Neuron (in vitro differentiated cells): ENCODE measurements at regions not wholly inside any gene's neighbourhood (a gene's known extent, or its start where the extent isn't known, plus 50 kb on each side); places are given as distances from the start of the nearest gene placed in this dataset.

Experiments used
- H2AFZ ChIP-seq: one replicate; pipeline ENCODE4 v1.6.1; 2013; ENCODE audit warnings: low read depth, mild to moderate bottlenecking, inconsistent platforms, low read length, moderate library complexity
- H3K27me3 ChIP-seq: one replicate; pipeline ENCODE4 v1.6.1; 2013; ENCODE audit warnings: low read length; ENCODE audit not compliant: insufficient read depth
- H3K36me3 ChIP-seq: one replicate; pipeline ENCODE4 v1.6.1; 2013; ENCODE audit warnings: low read length; ENCODE audit not compliant: insufficient read depth
- H3K4me1 ChIP-seq: one replicate; pipeline ENCODE4 v1.6.1; 2013; ENCODE audit warnings: low read length; ENCODE audit not compliant: insufficient read depth
- H3K4me3 ChIP-seq: 2 replicates; pipeline ENCODE4 v1.5.1; 2013; ENCODE audit warnings: mild to moderate bottlenecking, low read length, moderate library complexity
- H3K9me3 ChIP-seq: one replicate; pipeline ENCODE4 v1.6.1; 2013; ENCODE audit warnings: low read length

GRCh38 chr5:90306613-90307012, 102.9 kb downstream of the CETN3 start:
- H3K4me1 ChIP-seq: peaks cover 10% of the 10 kb centered on the region
- no peaks in the 10 kb centered on the region for H3K9me3 ChIP-seq
- H2AFZ ChIP-seq: no peak overlapping the region
- H3K27me3 ChIP-seq: no peaks in the 10 kb centered on the region
- H3K4me3 ChIP-seq: no peak overlapping the region
- no peaks in the 10 kb centered on the region for H3K36me3 ChIP-seq

DNA sequence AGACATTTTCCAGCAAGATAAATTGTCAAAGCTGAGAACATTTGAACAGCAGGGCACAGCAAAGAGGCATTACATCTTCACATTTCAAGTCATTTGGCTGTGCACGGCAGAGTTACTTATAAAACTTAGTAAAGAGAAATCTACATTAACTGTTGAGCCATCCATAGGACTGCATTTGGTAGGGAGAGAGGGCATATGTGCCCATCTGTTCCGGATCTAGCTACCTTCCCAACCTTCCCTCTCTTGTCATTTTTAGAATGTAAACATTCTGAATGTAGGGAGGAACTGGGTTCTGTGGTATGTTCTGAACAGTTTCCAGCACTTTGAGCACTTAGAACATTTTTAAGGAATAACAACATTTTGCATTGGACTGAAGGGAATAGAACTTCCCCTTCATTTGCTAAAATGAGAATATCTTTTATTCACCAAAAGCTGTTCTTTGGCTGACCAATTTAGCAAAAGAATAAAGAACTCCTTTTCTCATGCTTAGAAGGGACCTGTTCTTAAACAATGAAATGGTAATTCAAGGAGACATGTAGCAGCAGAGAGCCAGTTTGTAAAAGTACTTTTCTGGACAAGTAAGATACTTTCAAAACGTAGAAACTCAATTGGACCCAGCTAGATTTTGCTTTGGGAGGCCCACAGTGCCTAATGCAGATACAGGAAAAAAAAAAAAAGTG, 104.4 kb downstream of the CETN3 start:
- peaks cover 10% of the 10 kb centered on the region for H3K4me1 ChIP-seq
- no peak overlapping the region for H3K4me3 ChIP-seq
- H3K27me3 ChIP-seq: no peaks in the 10 kb centered on the region
- no peaks in the 10 kb centered on the region for H3K36me3 ChIP-seq
- no peaks in the 10 kb centered on the region for H3K9me3 ChIP-seq
- H2AFZ ChIP-seq: no peak overlapping the region

DNA sequence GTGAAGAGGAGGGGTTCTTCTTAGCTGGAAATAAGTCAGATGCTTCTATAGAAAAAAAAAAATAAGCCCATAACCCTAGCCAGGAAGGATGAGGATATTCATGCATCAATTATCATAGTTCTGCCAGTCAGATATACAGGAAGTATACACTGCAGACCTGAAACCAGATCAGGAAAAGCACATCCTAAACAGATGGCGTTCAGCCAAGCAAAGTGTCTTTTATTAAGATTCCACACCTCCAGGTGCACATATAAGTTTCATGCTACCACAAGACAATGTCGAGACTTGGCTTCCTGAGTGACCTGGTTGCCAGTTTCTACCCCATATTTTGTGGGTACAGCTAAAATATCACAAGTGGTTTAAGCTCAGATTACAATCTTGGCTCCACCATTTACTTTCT, 108.3 kb downstream of the CETN3 start:
- H3K36me3 ChIP-seq: no peaks in the 10 kb centered on the region
- H3K27me3 ChIP-seq: no peaks in the 10 kb centered on the region
- H3K9me3 ChIP-seq: no peaks in the 10 kb centered on the region

GRCh38 chr5:90297045-90297764, 112.4 kb downstream of the CETN3 start:
- Histone ChIP-seq H3K9me3 (peaks cover 2% of the 10 kb centered on the region), H2AFZ (no peak overlapping the region), H3K4me1 (peaks cover 3% of the 10 kb centered on the region), H3K4me3 (no peak overlapping the region), H3K27me3 (no peaks in the 10 kb centered on the region), H3K36me3 (no peaks in the 10 kb centered on the region)

More for the DNA sequence above, 108.3 kb downstream of the CETN3 start:
- peaks cover 10% of the 10 kb centered on the region for H3K4me1 ChIP-seq
- H2AFZ ChIP-seq: no peak overlapping the region
- no peak overlapping the region for H3K4me3 ChIP-seq

GRCh38 chr5:90294604-90295003, 115.0 kb downstream of the CETN3 start:
- Histone ChIP-seq H3K36me3 (no peaks in the 10 kb centered on the region), H3K9me3 (peaks cover 2% of the 10 kb centered on the region), H3K4me3 (no peak overlapping the region), H3K4me1 (peaks cover 3% of the 10 kb centered on the region), H3K27me3 (no peaks in the 10 kb centered on the region), H2AFZ (no peak overlapping the region)

- Histone ChIP-seq H3K4me1 (peaks cover 3% of the 10 kb centered on the region), H3K4me3 (no peak overlapping the region), H3K27me3 (no peaks in the 10 kb centered on the region), H2AFZ (no peak overlapping the region), H3K9me3 (peaks cover 2% of the 10 kb centered on the region), H3K36me3 (no peaks in the 10 kb centered on the region)
Measured at GRCh38 chr5:90293931-90294330, 115.6 kb downstream of the CETN3 start.

GRCh38 chr5:90290648-90291047, 118.9 kb downstream of the CETN3 start:
- peaks cover 2% of the 10 kb centered on the region for H3K9me3 ChIP-seq
- no peak overlapping the region for H2AFZ ChIP-seq
- no peak overlapping the region for H3K4me3 ChIP-seq
- no peaks in the 10 kb centered on the region for H3K36me3 ChIP-seq
- no peaks in the 10 kb centered on the region for H3K27me3 ChIP-seq
- H3K4me1 ChIP-seq: peaks cover 3% of the 10 kb centered on the region

DNA sequence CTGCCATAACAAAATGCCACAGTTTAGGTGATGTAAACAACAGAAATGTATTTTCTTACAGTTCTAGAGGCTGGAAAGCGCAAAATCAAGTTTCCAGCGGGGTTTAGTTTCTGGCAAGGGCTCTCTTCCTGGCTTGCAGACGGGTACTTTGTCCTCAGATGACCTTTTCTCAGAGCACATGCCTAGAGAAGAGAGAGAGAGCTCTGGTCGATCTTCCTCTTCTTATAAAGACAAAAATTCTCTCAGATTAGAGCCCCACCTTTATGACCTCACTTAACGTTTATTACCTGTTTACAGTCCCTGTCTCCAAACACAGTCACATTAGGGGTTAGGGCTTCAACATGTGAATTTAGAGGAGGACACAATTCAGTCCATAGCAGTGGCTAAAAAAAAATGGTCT, 119.7 kb downstream of the CETN3 start:
- Histone ChIP-seq H3K4me3 (no peak overlapping the region), H3K9me3 (peaks cover 2% of the 10 kb centered on the region), H2AFZ (no peak overlapping the region), H3K27me3 (no peaks in the 10 kb centered on the region), H3K36me3 (no peaks in the 10 kb centered on the region), H3K4me1 (peaks cover 3% of the 10 kb centered on the region)

DNA sequence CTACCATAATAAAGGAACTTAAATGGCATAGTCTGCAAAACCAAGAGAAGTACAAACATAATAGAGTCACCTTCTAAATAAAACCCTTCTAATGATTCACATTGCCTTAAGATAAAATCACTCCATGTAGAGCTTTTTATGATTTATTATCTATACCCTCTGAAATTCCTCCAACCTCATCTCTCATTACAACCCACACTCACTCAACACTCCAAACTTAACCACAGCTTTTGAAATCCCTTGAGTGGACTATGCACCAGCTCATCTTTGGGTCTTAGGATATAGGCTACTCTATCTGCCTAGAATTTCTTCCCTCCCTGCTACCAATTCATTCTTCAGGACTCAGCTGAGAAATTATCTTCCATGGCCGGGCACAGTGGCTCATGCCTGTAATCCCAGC, 122.5 kb downstream of the CETN3 start:
- H3K36me3 ChIP-seq: no peaks in the 10 kb centered on the region
- no peaks in the 10 kb centered on the region for H3K4me1 ChIP-seq
- H3K27me3 ChIP-seq: no peaks in the 10 kb centered on the region
- H2AFZ ChIP-seq: no peak overlapping the region
- H3K4me3 ChIP-seq: no peak overlapping the region
- no peaks in the 10 kb centered on the region for H3K9me3 ChIP-seq

- H3K27me3 ChIP-seq: no peaks in the 10 kb centered on the region
- H3K4me3 ChIP-seq: no peak overlapping the region
- H3K4me1 ChIP-seq: no peaks in the 10 kb centered on the region
- no peak overlapping the region for H2AFZ ChIP-seq
- no peaks in the 10 kb centered on the region for H3K36me3 ChIP-seq
- no peaks in the 10 kb centered on the region for H3K9me3 ChIP-seq
Measured at GRCh38 chr5:90285581-90285980, 124.0 kb downstream of the CETN3 start.

GRCh38 chr5:90284375-90284774, 125.2 kb downstream of the CETN3 start:
- no peak overlapping the region for H2AFZ ChIP-seq
- no peaks in the 10 kb centered on the region for H3K4me1 ChIP-seq
- H3K4me3 ChIP-seq: no peak overlapping the region
- H3K36me3 ChIP-seq: no peaks in the 10 kb centered on the region
- H3K27me3 ChIP-seq: no peaks in the 10 kb centered on the region
- no peaks in the 10 kb centered on the region for H3K9me3 ChIP-seq

DNA sequence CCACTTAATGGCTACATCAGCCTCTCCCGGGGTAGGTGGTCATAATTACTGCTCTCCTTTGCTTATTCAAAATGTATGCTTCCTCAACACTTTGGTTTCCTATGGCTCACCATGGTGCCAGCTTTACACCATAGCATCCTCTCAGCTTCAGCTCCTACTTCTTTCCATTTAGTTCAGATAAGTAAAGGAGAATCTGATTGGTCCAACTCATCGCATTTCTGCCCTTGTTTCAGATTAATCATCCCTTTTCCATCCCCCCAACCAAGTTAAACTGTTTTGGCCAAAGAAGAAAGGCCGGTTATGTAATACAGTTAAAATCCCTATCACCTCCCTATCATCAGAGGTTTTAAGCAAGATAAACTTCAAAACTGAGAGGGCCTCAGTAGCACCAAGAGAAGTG, 130.5 kb downstream of the CETN3 start:
- Histone ChIP-seq H3K36me3 (no peaks in the 10 kb centered on the region), H2AFZ (no peak overlapping the region), H3K27me3 (no peaks in the 10 kb centered on the region)

DNA sequence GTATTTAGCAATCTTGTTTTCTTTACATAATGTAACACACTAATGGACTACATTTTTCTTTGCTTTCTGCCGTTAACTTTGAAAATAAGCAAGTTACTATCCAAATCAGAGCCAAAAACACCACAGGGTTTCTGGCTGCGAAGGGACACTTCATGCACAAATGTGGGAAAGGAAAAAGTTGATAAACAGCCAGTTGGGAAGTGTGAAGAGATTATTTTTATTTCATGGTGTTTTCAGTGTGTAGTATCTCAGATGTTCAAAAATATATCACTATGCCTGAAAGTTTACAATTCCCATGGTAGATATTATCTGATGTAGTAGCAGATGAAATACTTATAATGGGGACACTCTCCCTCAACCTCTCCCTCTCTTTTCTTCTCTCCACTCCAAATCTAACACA, 135.3 kb downstream of the CETN3 start:
- Histone ChIP-seq H3K4me1 (no peaks in the 10 kb centered on the region), H2AFZ (no peak overlapping the region), H3K4me3 (no peak overlapping the region), H3K36me3 (no peaks in the 10 kb centered on the region), H3K27me3 (no peaks in the 10 kb centered on the region), H3K9me3 (no peaks in the 10 kb centered on the region)

More for the DNA sequence above, 130.5 kb downstream of the CETN3 start:
- Histone ChIP-seq H3K9me3 (no peaks in the 10 kb centered on the region), H3K4me3 (no peak overlapping the region), H3K4me1 (no peaks in the 10 kb centered on the region)
